Activated CD4-positive, alpha-beta memory T cell treated with anti-CD3 and anti-CD28 coated beads for 36 hours (primary cell): ENCODE measurements at regions not wholly inside any gene's neighbourhood (a gene's known extent, or its start where the extent isn't known, plus 50 kb on each side); places are given as distances from the start of the nearest gene placed in this dataset.

Experiments
- CTCF ChIA-PET: fragments of 350-600 bp; sonication (Branson Sonifier 250); formaldehyde crosslinking; loops from one replicate; lab custom pipeline; 2021; ENCODE audit warnings: antibody characterized with exemption, inconsistent platforms; lab: Charles Lee
- POLR2A ChIA-PET: fragments of 350-600 bp; sonication (Branson Sonifier 250); formaldehyde crosslinking; loops from one replicate; lab custom pipeline; 2021; ENCODE audit warnings: antibody characterized with exemption; lab: Charles Lee
- DNase-seq: peaks from one replicate; pipeline ENCODE4 v3.0.0-alpha.2; 2020
- H3K27ac Mint-ChIP-seq: one replicate; pipeline ENCODE4 v1.8.0; 2021; ENCODE audit warnings: mixed read lengths
- H3K27me3 Mint-ChIP-seq: one replicate; pipeline ENCODE4 v1.8.0; 2021; ENCODE audit warnings: mixed read lengths
- H3K36me3 Mint-ChIP-seq: one replicate; pipeline ENCODE4 v1.8.0; 2021; ENCODE audit warnings: mixed read lengths
- H3K4me1 Mint-ChIP-seq: one replicate; pipeline ENCODE4 v1.8.0; 2021; ENCODE audit warnings: low read depth, mixed read lengths
- H3K4me3 Mint-ChIP-seq: one replicate; pipeline ENCODE4 v1.8.0; 2021; ENCODE audit warnings: mild to moderate bottlenecking, mixed read lengths
- H3K9me3 Mint-ChIP-seq: one replicate; pipeline ENCODE4 v1.8.0; 2021; ENCODE audit warnings: mixed read lengths
- intact Hi-C: fragments of 100-400 bp; cut with micrococcal nuclease; formaldehyde crosslinking; loops from one replicate; pipeline ENCODE4 v1.15.1; 2023

GRCh38 chr7:68461430-68461829 is 1136.8 kb upstream of the AUTS2 start:
- H3K36me3 Mint-ChIP-seq = no peaks in the 10 kb centered on the region
- no peak overlapping the region for H3K4me3 Mint-ChIP-seq
- H3K9me3 Mint-ChIP-seq = peaks cover 46% of the 10 kb centered on the region
- ChIA-PET POLR2A (no interaction called here), CTCF (no interaction called here)
- no peak overlapping the region for H3K27ac Mint-ChIP-seq
- no peaks in the 10 kb centered on the region for H3K27me3 Mint-ChIP-seq
- intact Hi-C loops = no loop called here
- H3K4me1 Mint-ChIP-seq = no peaks in the 10 kb centered on the region
- no peak for DNase-seq

GRCh38 chr7:68470836-68471435 is 1127.3 kb upstream of the AUTS2 start:
- Mint-ChIP-seq H3K27me3 (no peaks in the 10 kb centered on the region), H3K9me3 (peaks cover 22% of the 10 kb centered on the region), H3K27ac (no peak overlapping the region), H3K4me1 (no peaks in the 10 kb centered on the region), H3K4me3 (no peak overlapping the region), H3K36me3 (no peaks in the 10 kb centered on the region)
- CTCF ChIA-PET = no interaction called here
- intact Hi-C loops = no loop called here
- POLR2A ChIA-PET = no interaction called here
- DNase-seq = no peak

GRCh38 chr7:68472688-68473087 is 1125.6 kb upstream of the AUTS2 start:
- Mint-ChIP-seq H3K4me3 (no peak overlapping the region), H3K27ac (no peak overlapping the region), H3K36me3 (no peaks in the 10 kb centered on the region), H3K4me1 (no peaks in the 10 kb centered on the region), H3K9me3 (peaks cover 14% of the 10 kb centered on the region), H3K27me3 (no peaks in the 10 kb centered on the region)
- ChIA-PET CTCF (no interaction called here), POLR2A (no interaction called here)
- intact Hi-C loops = no loop called here
- DNase-seq = no peak

GRCh38 chr7:68474661-68475216 is 1123.5 kb upstream of the AUTS2 start:
- Mint-ChIP-seq H3K9me3 (peaks cover 12% of the 10 kb centered on the region), H3K27ac (no peak overlapping the region), H3K4me1 (no peaks in the 10 kb centered on the region), H3K4me3 (no peak overlapping the region), H3K27me3 (no peaks in the 10 kb centered on the region), H3K36me3 (no peaks in the 10 kb centered on the region)
- ChIA-PET CTCF (no interaction called here), POLR2A (no interaction called here)
- intact Hi-C loops = no loop called here
- no peak for DNase-seq

- Mint-ChIP-seq H3K27me3 (no peaks in the 10 kb centered on the region), H3K4me3 (no peak overlapping the region), H3K4me1 (no peaks in the 10 kb centered on the region), H3K9me3 (peaks cover 15% of the 10 kb centered on the region), H3K27ac (no peak overlapping the region), H3K36me3 (no peaks in the 10 kb centered on the region)
- DNase-seq = no peak
- ChIA-PET POLR2A (no interaction called here), CTCF (no interaction called here)
- intact Hi-C loops = no loop called here
Observed at GRCh38 chr7:68476966-68477365, 1121.3 kb upstream of the AUTS2 start.

GRCh38 chr7:68478326-68478725 is 1119.9 kb upstream of the AUTS2 start:
- CTCF ChIA-PET = no interaction called here
- H3K27me3 Mint-ChIP-seq = no peaks in the 10 kb centered on the region
- H3K9me3 Mint-ChIP-seq = peaks cover 16% of the 10 kb centered on the region
- no peaks in the 10 kb centered on the region for H3K36me3 Mint-ChIP-seq
- no peaks in the 10 kb centered on the region for H3K4me1 Mint-ChIP-seq
- POLR2A ChIA-PET = no interaction called here
- no peak overlapping the region for H3K4me3 Mint-ChIP-seq
- intact Hi-C loops = no loop called here
- H3K27ac Mint-ChIP-seq = no peak overlapping the region
- no peak for DNase-seq

GRCh38 chr7:68482800-68483199 is 1115.5 kb upstream of the AUTS2 start:
- Mint-ChIP-seq H3K27ac (no peak overlapping the region), H3K27me3 (no peaks in the 10 kb centered on the region), H3K9me3 (peaks cover 29% of the 10 kb centered on the region), H3K4me3 (no peak overlapping the region), H3K4me1 (no peaks in the 10 kb centered on the region), H3K36me3 (no peaks in the 10 kb centered on the region)
- ChIA-PET POLR2A (no interaction called here), CTCF (no interaction called here)
- intact Hi-C loops = no loop called here
- DNase-seq = no peak

- no peak for DNase-seq
- no peaks in the 10 kb centered on the region for H3K36me3 Mint-ChIP-seq
- H3K4me1 Mint-ChIP-seq = no peaks in the 10 kb centered on the region
- peaks cover 36% of the 10 kb centered on the region for H3K9me3 Mint-ChIP-seq
- intact Hi-C loops = no loop called here
- POLR2A ChIA-PET = no interaction called here
- no peak overlapping the region for H3K4me3 Mint-ChIP-seq
- CTCF ChIA-PET = no interaction called here
- no peak overlapping the region for H3K27ac Mint-ChIP-seq
- no peaks in the 10 kb centered on the region for H3K27me3 Mint-ChIP-seq
Observed at GRCh38 chr7:68484731-68485130, 1113.5 kb upstream of the AUTS2 start.

- H3K4me1 Mint-ChIP-seq = no peaks in the 10 kb centered on the region
- no peaks in the 10 kb centered on the region for H3K27me3 Mint-ChIP-seq
- no peak overlapping the region for H3K27ac Mint-ChIP-seq
- DNase-seq = no peak
- H3K4me3 Mint-ChIP-seq = no peak overlapping the region
- H3K36me3 Mint-ChIP-seq = no peaks in the 10 kb centered on the region
- CTCF ChIA-PET = no interaction called here
- POLR2A ChIA-PET = no interaction called here
- H3K9me3 Mint-ChIP-seq = peaks cover 40% of the 10 kb centered on the region
- intact Hi-C loops = no loop called here
Observed at GRCh38 chr7:68485253-68485917, 1112.9 kb upstream of the AUTS2 start.

- peaks cover 24% of the 10 kb centered on the region for H3K9me3 Mint-ChIP-seq
- no peak overlapping the region for H3K4me3 Mint-ChIP-seq
- H3K36me3 Mint-ChIP-seq = no peaks in the 10 kb centered on the region
- H3K4me1 Mint-ChIP-seq = no peaks in the 10 kb centered on the region
- ChIA-PET POLR2A (no interaction called here), CTCF (no interaction called here)
- H3K27me3 Mint-ChIP-seq = no peaks in the 10 kb centered on the region
- no peak for DNase-seq
- intact Hi-C loops = no loop called here
- H3K27ac Mint-ChIP-seq = no peak overlapping the region
Observed at GRCh38 chr7:68488341-68489060, 1109.8 kb upstream of the AUTS2 start.

GRCh38 chr7:68491523-68492358 is 1106.5 kb upstream of the AUTS2 start:
- H3K4me1 Mint-ChIP-seq = no peaks in the 10 kb centered on the region
- no peak for DNase-seq

GRCh38 chr7:68492359-68492690 is 1106.0 kb upstream of the AUTS2 start:
- POLR2A ChIA-PET = no interaction called here
- no peak overlapping the region for H3K4me3 Mint-ChIP-seq
- no peak for DNase-seq
- H3K27ac Mint-ChIP-seq = no peak overlapping the region
- CTCF ChIA-PET = no interaction called here
- H3K36me3 Mint-ChIP-seq = no peaks in the 10 kb centered on the region
- H3K9me3 Mint-ChIP-seq = peaks cover 24% of the 10 kb centered on the region
- H3K27me3 Mint-ChIP-seq = no peaks in the 10 kb centered on the region
- intact Hi-C loops = no loop called here
- no peaks in the 10 kb centered on the region for H3K4me1 Mint-ChIP-seq

More at GRCh38 chr7:68491523-68492358, 1106.5 kb upstream of the AUTS2 start:
- Mint-ChIP-seq H3K36me3 (no peaks in the 10 kb centered on the region), H3K27me3 (no peaks in the 10 kb centered on the region), H3K27ac (no peak overlapping the region), H3K4me3 (no peak overlapping the region), H3K9me3 (peaks cover 22% of the 10 kb centered on the region)
- ChIA-PET CTCF (no interaction called here), POLR2A (no interaction called here)
- intact Hi-C loops = no loop called here
